Retinal pigment epithelial cell (primary cell): ENCODE measurements at regions not wholly inside any gene's neighbourhood (a gene's known extent, or its start where the extent isn't known, plus 50 kb on each side); places are given as distances from the start of the nearest gene placed in this dataset.

Source experiments
- DNase-seq: peaks from one replicate; pipeline ENCODE4 v3.0.0-alpha.2; 2010; ENCODE audit warnings: low read depth
- H3K4me3 ChIP-seq: 2 replicates; pipeline ENCODE4 v1.5.1; 2011; ENCODE audit warnings: mild to moderate bottlenecking, low read length, control low read depth, moderate library complexity
- TF ChIP-seq, protein P1 (sequence below): conservative IDR thresholded peaks from 2 replicates; pipeline ENCODE4 v1.5.1; 2011; ENCODE audit warnings: low read depth, low read length, control low read depth, inconsistent platforms

DNA sequence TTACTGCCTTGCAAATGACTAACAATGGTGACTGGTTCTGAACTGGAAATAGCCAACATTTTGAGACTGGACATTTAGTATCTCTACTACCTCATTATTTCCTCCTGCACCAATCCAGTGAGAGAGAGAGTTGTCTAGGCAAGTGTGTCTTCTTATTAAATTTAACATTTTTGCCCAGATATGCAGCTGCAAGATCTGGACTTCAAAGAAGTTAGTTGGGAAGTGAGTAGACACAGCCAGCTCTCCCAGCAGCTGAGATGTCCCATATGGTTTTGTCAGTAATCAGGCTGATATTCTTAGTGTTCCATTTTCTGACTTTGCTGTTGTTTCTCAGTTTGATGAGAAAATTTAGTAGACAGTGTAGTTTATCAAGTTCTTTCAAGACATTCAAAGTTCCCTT, 1778.8 kb upstream of the CDH6 start:
- H3K4me3 ChIP-seq: no peak overlapping the region
- no peak for DNase-seq
- TF ChIP-seq, protein P1, sequence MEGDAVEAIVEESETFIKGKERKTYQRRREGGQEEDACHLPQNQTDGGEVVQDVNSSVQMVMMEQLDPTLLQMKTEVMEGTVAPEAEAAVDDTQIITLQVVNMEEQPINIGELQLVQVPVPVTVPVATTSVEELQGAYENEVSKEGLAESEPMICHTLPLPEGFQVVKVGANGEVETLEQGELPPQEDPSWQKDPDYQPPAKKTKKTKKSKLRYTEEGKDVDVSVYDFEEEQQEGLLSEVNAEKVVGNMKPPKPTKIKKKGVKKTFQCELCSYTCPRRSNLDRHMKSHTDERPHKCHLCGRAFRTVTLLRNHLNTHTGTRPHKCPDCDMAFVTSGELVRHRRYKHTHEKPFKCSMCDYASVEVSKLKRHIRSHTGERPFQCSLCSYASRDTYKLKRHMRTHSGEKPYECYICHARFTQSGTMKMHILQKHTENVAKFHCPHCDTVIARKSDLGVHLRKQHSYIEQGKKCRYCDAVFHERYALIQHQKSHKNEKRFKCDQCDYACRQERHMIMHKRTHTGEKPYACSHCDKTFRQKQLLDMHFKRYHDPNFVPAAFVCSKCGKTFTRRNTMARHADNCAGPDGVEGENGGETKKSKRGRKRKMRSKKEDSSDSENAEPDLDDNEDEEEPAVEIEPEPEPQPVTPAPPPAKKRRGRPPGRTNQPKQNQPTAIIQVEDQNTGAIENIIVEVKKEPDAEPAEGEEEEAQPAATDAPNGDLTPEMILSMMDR: no peak

GRCh38 chr5:29412979-29413378, 1780.5 kb upstream of the CDH6 start:
- no peak for DNase-seq
- TF ChIP-seq, protein P1: no peak
- H3K4me3 ChIP-seq: no peak overlapping the region

- TF ChIP-seq, protein P1: no peak
- no peak for DNase-seq
- H3K4me3 ChIP-seq: no peak overlapping the region
Measured at GRCh38 chr5:29402270-29402669, 1791.2 kb upstream of the CDH6 start.

DNA sequence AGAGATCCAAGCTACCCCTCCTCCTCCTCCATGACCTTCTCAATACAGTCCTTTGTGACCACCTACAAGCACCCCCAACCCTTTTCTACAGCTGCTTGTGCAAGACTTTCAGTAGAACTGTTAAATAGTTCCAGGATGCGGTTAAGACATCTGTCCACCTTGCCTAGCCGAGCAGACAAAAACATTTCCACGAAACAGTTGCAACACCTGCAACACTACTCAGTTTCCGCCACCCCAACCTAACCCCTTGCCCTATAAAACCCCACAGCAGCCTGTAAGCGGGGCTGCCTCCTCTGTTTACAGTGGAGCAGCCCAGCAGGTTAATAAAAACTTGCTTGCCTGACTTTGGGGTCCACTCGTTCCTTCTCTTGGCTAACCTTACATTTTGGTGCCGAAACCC, 1803.5 kb upstream of the CDH6 start:
- no peak for DNase-seq
- TF ChIP-seq, protein P1: no peak
- H3K4me3 ChIP-seq: no peak overlapping the region

DNA sequence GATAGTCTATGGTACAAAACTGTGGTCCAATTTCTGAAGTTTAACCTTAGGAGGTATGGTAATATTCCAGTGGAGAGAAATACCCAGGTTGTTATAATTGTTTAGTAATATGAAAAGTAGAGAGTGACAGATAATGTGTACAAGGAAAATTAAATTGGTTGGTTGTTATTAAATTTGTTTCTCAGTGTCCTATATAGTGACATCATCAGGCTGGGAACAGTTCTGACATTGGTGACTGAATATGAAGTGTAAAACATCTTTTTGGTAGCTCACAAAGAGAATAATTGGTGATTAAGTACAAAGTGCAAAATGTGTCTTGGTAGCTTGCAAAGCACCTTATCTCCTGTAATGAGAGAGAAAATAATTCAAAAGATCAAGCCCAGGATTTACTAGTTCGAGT, 1806.1 kb upstream of the CDH6 start:
- TF ChIP-seq, protein P1: no peak
- H3K4me3 ChIP-seq: no peak overlapping the region
- no peak for DNase-seq

DNA sequence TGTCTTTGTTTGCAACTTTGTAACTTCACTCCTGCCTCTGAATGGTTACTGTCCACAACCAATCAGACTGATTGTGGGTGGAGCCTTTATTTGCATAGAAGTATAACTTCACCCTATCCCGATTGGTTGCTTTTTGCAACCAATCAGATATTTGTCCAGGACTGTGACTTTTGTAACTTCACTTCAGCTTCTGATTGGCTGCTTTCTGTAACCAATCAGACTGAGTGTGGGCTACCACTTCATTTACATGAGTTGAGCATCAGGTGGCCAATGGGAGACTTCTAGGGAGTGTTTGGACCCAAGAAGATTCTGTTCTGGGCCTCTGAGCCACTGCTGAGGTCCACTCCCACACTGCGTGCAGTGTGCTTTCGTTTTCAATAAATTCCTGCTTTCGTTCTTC, 1810.7 kb upstream of the CDH6 start:
- no peak for DNase-seq
- TF ChIP-seq, protein P1: no peak

DNA sequence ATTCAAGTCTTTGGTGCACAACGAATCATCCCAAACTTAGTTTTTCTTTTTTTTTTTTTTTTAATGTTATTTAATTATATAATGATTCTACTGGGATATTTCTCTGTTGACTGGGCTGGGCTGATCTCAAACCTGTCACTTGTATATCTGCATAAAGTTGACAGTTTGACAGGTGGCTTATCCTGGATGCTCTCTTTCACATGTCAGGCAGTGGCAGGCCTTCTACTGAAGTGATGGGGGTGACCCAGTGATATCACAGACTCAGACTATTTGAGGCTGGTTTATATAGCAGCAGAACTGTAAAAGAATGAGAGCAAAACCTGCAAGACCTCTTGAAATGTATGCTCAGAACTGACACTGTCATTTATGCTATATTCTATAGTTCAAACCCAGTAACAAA, 1813.5 kb upstream of the CDH6 start:
- DNase-seq: no peak
- TF ChIP-seq, protein P1: no peak
- no peak overlapping the region for H3K4me3 ChIP-seq

More for the DNA sequence above, 1810.7 kb upstream of the CDH6 start:
- H3K4me3 ChIP-seq: no peak overlapping the region
